ENCODE measurements at regions not wholly inside any gene's neighbourhood (a gene's known extent, or its start where the extent isn't known, plus 50 kb on each side); places are given as distances from the start of the nearest gene placed in this dataset.

- no peak for DNase-seq
Measured at GRCh38 chr1:30183895-30184294, 539.5 kb downstream of the MATN1 start.

GRCh38 chr1:30183006-30183405 is 540.4 kb downstream of the MATN1 start:
- Histone ChIP-seq H3K4me1 (no peaks in the 10 kb centered on the region), H3K9me3 (peaks cover 0 to 11% (median 6%) of the 10 kb centered on the region in 8 donors), H3K27ac (no peak overlapping the region), H3K4me3 (no peak overlapping the region), H3K36me3 (no peaks in the 10 kb centered on the region), H3K27me3 (replicated peaks in 1 of 7) (peaks cover 0 to 33% (median 0%) of the 10 kb centered on the region in 7 donors)
- TF ChIP-seq POLR2AphosphoS5 (IDR thresholded peaks at IDR 0.05) (no peak), POLR2A (IDR thresholded peaks at IDR 0.05) (no peak), CTCF (IDR thresholded peaks at IDR 0.05 in 8 of 11, conservative IDR thresholded peaks at IDR 0.05 in 3 of 11) (no peak)
- DNase-seq: no peak
- WGBS, 5 donors: 68 to 80% (median 71%) methylated on average over 4 of the region's 4 CpGs
- intact Hi-C loops (cut with DNase I; ENCODE audit: low total_unique reads): no loop called here

More at GRCh38 chr1:30183895-30184294, 539.5 kb downstream of the MATN1 start:
- TF ChIP-seq CTCF (IDR thresholded peaks at IDR 0.05 in 8 of 11, conservative IDR thresholded peaks at IDR 0.05 in 3 of 11) (no peak), POLR2A (IDR thresholded peaks at IDR 0.05) (no peak)
- peaks cover 0 to 3% (median 0%) of the 10 kb centered on the region in 8 donors for H3K9me3 ChIP-seq
- 55 to 77% (median 70%) methylated on average over 5 of the region's 5 CpGs for WGBS, 5 donors
- intact Hi-C loops (cut with DNase I; ENCODE audit: low total_unique reads): no loop called here
- H3K27ac ChIP-seq: no peak overlapping the region
- no peaks in the 10 kb centered on the region for H3K36me3 ChIP-seq
- no peaks in the 10 kb centered on the region for H3K4me1 ChIP-seq
- peaks cover 0 to 38% (median 0%) of the 10 kb centered on the region in 7 donors for H3K27me3 ChIP-seq (replicated peaks in 1 of 7)
- no peak overlapping the region for H3K4me3 ChIP-seq

DNA sequence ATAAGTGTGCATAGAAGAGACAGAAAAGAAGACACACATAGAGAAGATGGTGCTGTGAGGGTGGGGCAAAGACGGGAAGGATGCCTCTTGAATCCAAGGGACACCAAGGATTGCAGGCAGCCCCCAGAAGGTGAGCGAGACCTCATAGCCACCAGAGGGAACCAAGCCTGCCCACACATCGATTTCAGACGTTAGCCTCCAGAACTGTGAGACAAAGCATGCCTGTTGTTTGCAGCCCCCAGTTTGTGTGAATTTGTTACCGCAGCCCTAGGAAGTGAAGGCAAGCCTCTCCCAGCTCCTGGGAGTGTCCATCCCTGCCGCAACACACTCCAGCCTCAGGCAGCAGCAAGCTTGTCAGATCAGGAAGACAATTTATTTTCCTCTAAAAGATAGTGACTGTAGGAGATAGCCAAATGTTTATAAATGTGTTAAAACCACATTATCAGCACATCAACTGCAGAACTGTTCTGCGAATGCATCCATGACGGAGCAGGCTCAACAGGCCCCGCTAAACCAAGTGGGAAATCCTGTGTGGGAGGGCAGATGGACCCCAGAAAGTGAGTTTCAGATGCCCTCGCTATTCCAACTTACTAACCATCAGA is 543.3 kb downstream of the MATN1 start:
- no peak for DNase-seq
- Histone ChIP-seq H3K9me3 (peaks cover 0 to 14% (median 9%) of the 10 kb centered on the region in 8 donors), H3K4me1 (no peaks in the 10 kb centered on the region), H3K27ac (no peak overlapping the region), H3K36me3 (no peaks in the 10 kb centered on the region), H3K27me3 (replicated peaks in 1 of 7) (peaks cover 0 to 6% (median 0%) of the 10 kb centered on the region in 7 donors), H3K4me3 (no peak overlapping the region)
- TF ChIP-seq POLR2AphosphoS5 (IDR thresholded peaks at IDR 0.05): no peak
- TF ChIP-seq POLR2A (IDR thresholded peaks at IDR 0.05): no peak
- no peak for TF ChIP-seq CTCF (IDR thresholded peaks at IDR 0.05 in 8 of 11, conservative IDR thresholded peaks at IDR 0.05 in 3 of 11)
- WGBS, 5 donors: 65 to 71% (median 69%) methylated on average over 10 of the region's 10 CpGs
- intact Hi-C loops (cut with DNase I; ENCODE audit: low total_unique reads): no loop called here

GRCh38 chr1:30176477-30176876 is 546.9 kb downstream of the MATN1 start:
- no peak overlapping the region for H3K4me3 ChIP-seq
- peaks cover 0 to 6% (median 0%) of the 10 kb centered on the region in 7 donors for H3K27me3 ChIP-seq (replicated peaks in 1 of 7)
- WGBS, 5 donors: 53 to 75% (median 70%) methylated on average over 1 of the region's 1 CpG
- no peak overlapping the region for H3K27ac ChIP-seq
- no peaks in the 10 kb centered on the region for H3K36me3 ChIP-seq
- DNase-seq: no peak
- intact Hi-C loops (cut with DNase I; ENCODE audit: low total_unique reads): no loop called here
- TF ChIP-seq CTCF (IDR thresholded peaks at IDR 0.05 in 8 of 11, conservative IDR thresholded peaks at IDR 0.05 in 3 of 11): no peak
- no peak for TF ChIP-seq POLR2AphosphoS5 (IDR thresholded peaks at IDR 0.05)
- TF ChIP-seq POLR2A (IDR thresholded peaks at IDR 0.05): no peak
- H3K4me1 ChIP-seq: no peaks in the 10 kb centered on the region
- peaks cover 0 to 14% (median 9%) of the 10 kb centered on the region in 8 donors for H3K9me3 ChIP-seq

Data from spleen (tissue), 11 donors.